OCI-LY7 (cell line): ENCODE measurements at regions not wholly inside any gene's neighbourhood (a gene's known extent, or its start where the extent isn't known, plus 50 kb on each side); places are given as distances from the start of the nearest gene placed in this dataset.

ENCODE experiments used
- BruUV-seq: library from RNA; stranded (reverse); fragments of 400-500 nt; replicated peaks from 2 replicates; lab custom pipeline; 2021; lab: Mats Ljungman, UMichigan
- CTCF ChIA-PET: fragments of 300-600 bp; sonication (Branson Sonifier 250); formaldehyde crosslinking; loops from one replicate; lab custom pipeline; 2022; ENCODE audit warnings: antibody characterized with exemption; ENCODE audit not compliant: unreplicated experiment; lab: Charles Lee
- POLR2A ChIA-PET: fragments of 300-600 bp; sonication (Branson Sonifier 250); formaldehyde crosslinking; loops from one replicate; lab custom pipeline; 2022; ENCODE audit warnings: antibody characterized with exemption; lab: Charles Lee
- DNase-seq: peaks from one replicate; pipeline ENCODE4 v3.0.0-alpha.2; 2015; ENCODE audit warnings: low spot score
- H2AFZ ChIP-seq: fragments of 200-600 bp; sonication (generic), shearing (Covaris generic); 2 replicates; pipeline ENCODE4 v1.6.1; 2014; ENCODE audit warnings: mild to moderate bottlenecking, antibody characterized with exemption, low read length, moderate library complexity
- H3K27ac ChIP-seq: fragments of 200-600 bp; sonication (generic); 2 replicates; pipeline ENCODE4 v1.5.1; 2014; ENCODE audit warnings: mixed run types, low read depth, mild to moderate bottlenecking, moderate library complexity, low read length, inconsistent platforms; ENCODE audit not compliant: poor library complexity, severe bottlenecking
- H3K36me3 ChIP-seq: fragments of 200-600 bp; sonication (generic); 2 replicates; pipeline ENCODE4 v1.6.1; 2014; ENCODE audit warnings: mild to moderate bottlenecking, antibody characterized with exemption, low read length, moderate library complexity, mixed read lengths; ENCODE audit not compliant: insufficient read depth
- H3K4me1 ChIP-seq: fragments of 200-600 bp; sonication (generic); 2 replicates; pipeline ENCODE4 v1.5.1; 2014; ENCODE audit warnings: mild to moderate bottlenecking, low read length; ENCODE audit not compliant: insufficient read depth, poor library complexity, severe bottlenecking
- H3K4me2 ChIP-seq: fragments of 200-600 bp; sonication (generic); 2 replicates; pipeline ENCODE4 v1.6.1; 2014; ENCODE audit warnings: mild to moderate bottlenecking, low read length
- H3K4me3 ChIP-seq: fragments of 200-600 bp; sonication (generic); 2 replicates; pipeline ENCODE4 v1.5.1; 2014; ENCODE audit warnings: mild to moderate bottlenecking, low read depth, low read length; ENCODE audit not compliant: poor library complexity, severe bottlenecking
- H3K79me2 ChIP-seq: fragments of 200-600 bp; sonication (generic); 2 replicates; pipeline ENCODE4 v1.6.1; 2016; ENCODE audit warnings: low read depth, mild to moderate bottlenecking, low read length, moderate library complexity, mixed read lengths; ENCODE audit not compliant: insufficient read depth
- H3K9me2 ChIP-seq: fragments of 200-600 bp; sonication (generic); 2 replicates; pipeline ENCODE4 v1.6.1; 2016; ENCODE audit warnings: mild to moderate bottlenecking, low read length, mixed read lengths; ENCODE audit not compliant: insufficient read depth
- H3K9me3 ChIP-seq: fragments of 200-600 bp; sonication (generic); 2 replicates; pipeline ENCODE4 v1.6.1; 2014; ENCODE audit warnings: mild to moderate bottlenecking, mixed run types, low read length, mixed read lengths
- H4K20me1 ChIP-seq: fragments of 200-600 bp; sonication (generic); 2 replicates; pipeline ENCODE4 v1.6.1; 2014; ENCODE audit warnings: mild to moderate bottlenecking, antibody characterized with exemption, low read length, moderate library complexity, mixed read lengths; ENCODE audit not compliant: insufficient read depth
- EZH2phosphoT487 ChIP-seq: fragments of 200-600 bp; sonication (generic); IDR thresholded peaks from 2 replicates; pipeline ENCODE4 v1.6.1; 2018; ENCODE audit warnings: low read depth, borderline replicate concordance, mild to moderate bottlenecking, mixed run types, antibody characterized with exemption, low read length, moderate library complexity, mixed read lengths
- intact Hi-C: fragments of 100-400 bp; cut with micrococcal nuclease; formaldehyde crosslinking; loops from one replicate; pipeline ENCODE4 v1.10.0; 2022; ENCODE audit not compliant: unreplicated experiment
- TF ChIP-seq, protein P1 (sequence below): fragments of 200-600 bp; sonication (generic); conservative IDR thresholded peaks from 2 replicates; pipeline ENCODE4 v1.5.1; 2014; ENCODE audit warnings: mild to moderate bottlenecking, antibody characterized with exemption, low read length, moderate library complexity, mixed read lengths

DNA sequence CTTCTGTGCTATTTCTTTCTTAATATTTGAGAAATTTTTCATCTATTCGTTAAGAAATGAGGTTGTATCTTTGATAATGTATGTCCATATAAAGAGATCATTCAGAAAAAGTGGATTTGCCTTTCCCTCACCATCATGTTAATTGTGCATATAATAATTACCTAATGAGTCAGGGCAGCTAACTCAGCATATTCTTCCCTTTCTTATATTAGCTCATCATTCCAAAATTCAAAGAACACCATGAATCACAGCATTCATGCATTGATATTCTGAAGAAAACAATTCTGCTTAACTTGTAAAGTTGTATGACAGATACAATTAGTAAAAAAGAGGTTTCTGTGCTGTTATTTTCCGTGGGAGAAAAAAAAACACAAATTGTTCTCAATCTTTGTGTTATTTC lies 630.6 kb downstream of the TLE1 start:
- H3K4me3 ChIP-seq, result no peak overlapping the region
- intact Hi-C loops, result no loop called here
- H4K20me1 ChIP-seq, result no peaks in the 10 kb centered on the region
- no peak overlapping the region for H3K27ac ChIP-seq
- no peak overlapping the region for H2AFZ ChIP-seq
- POLR2A ChIA-PET, result no interaction called here
- H3K9me2 ChIP-seq, result no peaks in the 10 kb centered on the region
- DNase-seq, result no peak
- TF ChIP-seq, protein P1, sequence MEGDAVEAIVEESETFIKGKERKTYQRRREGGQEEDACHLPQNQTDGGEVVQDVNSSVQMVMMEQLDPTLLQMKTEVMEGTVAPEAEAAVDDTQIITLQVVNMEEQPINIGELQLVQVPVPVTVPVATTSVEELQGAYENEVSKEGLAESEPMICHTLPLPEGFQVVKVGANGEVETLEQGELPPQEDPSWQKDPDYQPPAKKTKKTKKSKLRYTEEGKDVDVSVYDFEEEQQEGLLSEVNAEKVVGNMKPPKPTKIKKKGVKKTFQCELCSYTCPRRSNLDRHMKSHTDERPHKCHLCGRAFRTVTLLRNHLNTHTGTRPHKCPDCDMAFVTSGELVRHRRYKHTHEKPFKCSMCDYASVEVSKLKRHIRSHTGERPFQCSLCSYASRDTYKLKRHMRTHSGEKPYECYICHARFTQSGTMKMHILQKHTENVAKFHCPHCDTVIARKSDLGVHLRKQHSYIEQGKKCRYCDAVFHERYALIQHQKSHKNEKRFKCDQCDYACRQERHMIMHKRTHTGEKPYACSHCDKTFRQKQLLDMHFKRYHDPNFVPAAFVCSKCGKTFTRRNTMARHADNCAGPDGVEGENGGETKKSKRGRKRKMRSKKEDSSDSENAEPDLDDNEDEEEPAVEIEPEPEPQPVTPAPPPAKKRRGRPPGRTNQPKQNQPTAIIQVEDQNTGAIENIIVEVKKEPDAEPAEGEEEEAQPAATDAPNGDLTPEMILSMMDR, result no peak
- TF ChIP-seq EZH2phosphoT487, result no peak
- no peaks in the 10 kb centered on the region for H3K79me2 ChIP-seq
- CTCF ChIA-PET, result no interaction called here
- H3K4me1 ChIP-seq, result no peaks in the 10 kb centered on the region
- H3K36me3 ChIP-seq, result no peaks in the 10 kb centered on the region
- H3K4me2 ChIP-seq, result no peak overlapping the region
- no peaks in the 10 kb centered on the region for H3K9me3 ChIP-seq
- BruUV-seq, result no TSS peak

DNA sequence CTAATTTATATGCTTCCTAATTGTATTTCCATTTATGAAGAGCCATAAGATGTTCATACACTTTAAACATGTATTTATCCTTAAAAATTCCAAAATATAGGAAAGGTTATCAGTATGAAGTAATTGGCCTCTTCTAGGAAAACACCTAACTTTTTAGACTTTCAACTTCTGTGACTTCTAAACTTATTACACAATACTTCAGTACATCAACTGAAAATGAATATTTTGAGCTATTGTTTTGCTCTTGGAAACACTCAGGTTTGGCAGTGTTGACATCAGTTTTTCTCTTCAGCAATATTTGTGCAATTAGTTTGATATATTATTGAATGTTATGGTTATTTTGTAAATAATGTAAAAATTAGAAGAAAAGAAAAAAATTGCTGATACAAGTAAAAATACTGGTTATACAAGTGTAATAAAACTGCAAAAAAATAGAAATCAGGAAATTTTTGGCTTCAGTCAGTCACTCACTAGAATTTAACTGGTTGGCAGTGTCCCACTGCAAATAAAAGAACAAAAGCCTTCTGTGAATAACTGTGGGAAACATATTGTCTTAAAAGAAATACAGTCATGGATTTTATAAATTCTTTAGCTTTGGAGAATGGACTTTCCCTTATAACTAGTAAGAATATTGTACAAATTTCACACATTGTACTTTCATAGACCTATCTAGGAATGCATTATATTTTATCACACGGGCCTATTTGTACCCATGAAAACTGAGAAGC lies 635.9 kb downstream of the TLE1 start:
- CTCF ChIA-PET, result no interaction called here
- Histone ChIP-seq H3K79me2 (no peaks in the 10 kb centered on the region), H3K27ac (no peak overlapping the region), H3K9me2 (no peaks in the 10 kb centered on the region), H3K36me3 (no peaks in the 10 kb centered on the region), H4K20me1 (no peaks in the 10 kb centered on the region), H3K9me3 (no peaks in the 10 kb centered on the region), H2AFZ (no peak overlapping the region), H3K4me1 (no peaks in the 10 kb centered on the region), H3K4me3 (no peak overlapping the region), H3K4me2 (no peak overlapping the region)
- intact Hi-C loops, result no loop called here
- no peak for DNase-seq
- BruUV-seq, result no TSS peak
- POLR2A ChIA-PET, result interaction anchor here (0.7 to 1.1 kb wide), 2 partner anchors 9 kb away, joined by 3 read pairs; no protein-coding TSS in a partner anchor
- no peak for TF ChIP-seq EZH2phosphoT487
- TF ChIP-seq, protein P1, result no peak

- Histone ChIP-seq H3K9me3 (no peaks in the 10 kb centered on the region), H3K36me3 (no peaks in the 10 kb centered on the region), H3K27ac (no peak overlapping the region), H3K4me1 (no peaks in the 10 kb centered on the region), H3K9me2 (no peaks in the 10 kb centered on the region), H3K4me2 (no peak overlapping the region), H2AFZ (no peak overlapping the region), H3K4me3 (no peak overlapping the region), H4K20me1 (no peaks in the 10 kb centered on the region), H3K79me2 (no peaks in the 10 kb centered on the region)
- ChIA-PET CTCF (no interaction called here), POLR2A (interaction anchor here (0.5 to 1.1 kb wide), 2 partner anchors 8 to 568 kb away, joined by 3 read pairs; no protein-coding TSS in a partner anchor)
- intact Hi-C loops, result no loop called here
- TF ChIP-seq, protein P1, result no peak
- no peak for TF ChIP-seq EZH2phosphoT487
- BruUV-seq, result no TSS peak
- no peak for DNase-seq
Measured at GRCh38 chr9:81052846-81053245, 636.5 kb downstream of the TLE1 start.
